ENCODE measurements at regions not wholly inside any gene's neighbourhood (a gene's known extent, or its start where the extent isn't known, plus 50 kb on each side); places are given as distances from the start of the nearest gene placed in this dataset.

DNA sequence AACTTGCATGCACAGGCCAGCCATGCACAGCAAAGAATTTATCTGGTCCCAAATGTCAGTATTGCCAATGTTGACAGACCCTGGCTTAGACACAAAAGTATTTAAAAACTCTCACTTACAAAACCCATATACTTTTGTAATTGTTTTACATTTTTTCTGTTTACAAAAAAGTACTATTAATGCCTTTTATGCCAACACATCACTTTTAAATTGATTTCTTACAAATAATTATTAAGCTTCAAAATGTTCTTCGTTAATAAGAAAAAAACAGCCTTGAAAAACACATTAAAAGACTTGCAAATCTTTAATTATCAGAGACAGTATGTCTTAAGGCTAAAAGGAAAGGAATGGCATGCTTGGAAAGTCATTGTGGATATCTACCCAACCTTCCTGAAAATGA is 181.3 kb upstream of the TWIST2 start:
- TF ChIP-seq ZFX (IDR thresholded peaks at IDR 0.05; ENCODE audit: borderline replicate concordance) = no peak
- TF ChIP-seq, protein P1, sequence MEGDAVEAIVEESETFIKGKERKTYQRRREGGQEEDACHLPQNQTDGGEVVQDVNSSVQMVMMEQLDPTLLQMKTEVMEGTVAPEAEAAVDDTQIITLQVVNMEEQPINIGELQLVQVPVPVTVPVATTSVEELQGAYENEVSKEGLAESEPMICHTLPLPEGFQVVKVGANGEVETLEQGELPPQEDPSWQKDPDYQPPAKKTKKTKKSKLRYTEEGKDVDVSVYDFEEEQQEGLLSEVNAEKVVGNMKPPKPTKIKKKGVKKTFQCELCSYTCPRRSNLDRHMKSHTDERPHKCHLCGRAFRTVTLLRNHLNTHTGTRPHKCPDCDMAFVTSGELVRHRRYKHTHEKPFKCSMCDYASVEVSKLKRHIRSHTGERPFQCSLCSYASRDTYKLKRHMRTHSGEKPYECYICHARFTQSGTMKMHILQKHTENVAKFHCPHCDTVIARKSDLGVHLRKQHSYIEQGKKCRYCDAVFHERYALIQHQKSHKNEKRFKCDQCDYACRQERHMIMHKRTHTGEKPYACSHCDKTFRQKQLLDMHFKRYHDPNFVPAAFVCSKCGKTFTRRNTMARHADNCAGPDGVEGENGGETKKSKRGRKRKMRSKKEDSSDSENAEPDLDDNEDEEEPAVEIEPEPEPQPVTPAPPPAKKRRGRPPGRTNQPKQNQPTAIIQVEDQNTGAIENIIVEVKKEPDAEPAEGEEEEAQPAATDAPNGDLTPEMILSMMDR (IDR thresholded peaks at IDR 0.05) = no peak
- no peak overlapping the region for H3K27ac ChIP-seq

DNA sequence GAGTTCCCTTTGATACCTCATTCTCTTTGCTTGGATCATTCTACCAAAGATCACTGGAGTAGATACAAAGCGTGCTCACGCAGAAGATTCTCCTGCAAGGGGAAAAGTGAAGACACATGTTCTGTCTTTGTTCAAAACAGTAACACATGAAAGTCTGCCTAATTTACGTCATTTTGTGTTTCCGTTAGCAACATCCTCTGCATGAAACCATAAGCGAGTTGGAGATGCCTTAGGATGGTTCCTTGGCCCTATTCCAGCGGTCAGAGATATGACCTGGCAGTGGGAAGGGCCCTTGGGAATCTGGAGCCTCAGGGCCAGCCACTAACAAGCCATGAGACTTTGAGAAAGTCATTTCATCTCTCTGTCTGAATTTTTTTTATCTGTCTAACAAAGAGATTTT is 180.9 kb upstream of the TWIST2 start:
- TF ChIP-seq, protein P1 (IDR thresholded peaks at IDR 0.05) = no peak
- no peak for TF ChIP-seq ZFX (IDR thresholded peaks at IDR 0.05; ENCODE audit: borderline replicate concordance)
- H3K27ac ChIP-seq = no peak overlapping the region

DNA sequence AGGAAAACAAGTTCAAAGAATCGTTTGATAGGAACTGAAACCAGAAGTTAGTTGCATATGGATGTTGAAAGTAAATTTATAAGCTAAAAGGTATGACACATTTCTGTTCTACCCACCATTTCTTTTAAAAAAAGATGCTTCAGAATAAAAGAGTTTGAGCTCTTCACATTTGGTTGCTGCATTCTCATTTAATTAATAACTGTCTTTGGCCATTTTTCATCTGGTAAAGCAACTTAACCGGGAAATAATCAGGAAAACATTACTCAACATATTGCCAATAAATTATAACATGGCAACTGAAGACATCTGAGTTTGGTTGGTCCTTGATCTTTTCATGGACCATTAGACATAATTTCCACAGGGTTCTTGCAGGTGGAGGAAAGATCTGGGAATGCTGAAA is 180.2 kb upstream of the TWIST2 start:
- no peak overlapping the region for H3K27ac ChIP-seq
- TF ChIP-seq ZFX (IDR thresholded peaks at IDR 0.05; ENCODE audit: borderline replicate concordance) = no peak
- TF ChIP-seq, protein P1 (IDR thresholded peaks at IDR 0.05) = no peak

DNA sequence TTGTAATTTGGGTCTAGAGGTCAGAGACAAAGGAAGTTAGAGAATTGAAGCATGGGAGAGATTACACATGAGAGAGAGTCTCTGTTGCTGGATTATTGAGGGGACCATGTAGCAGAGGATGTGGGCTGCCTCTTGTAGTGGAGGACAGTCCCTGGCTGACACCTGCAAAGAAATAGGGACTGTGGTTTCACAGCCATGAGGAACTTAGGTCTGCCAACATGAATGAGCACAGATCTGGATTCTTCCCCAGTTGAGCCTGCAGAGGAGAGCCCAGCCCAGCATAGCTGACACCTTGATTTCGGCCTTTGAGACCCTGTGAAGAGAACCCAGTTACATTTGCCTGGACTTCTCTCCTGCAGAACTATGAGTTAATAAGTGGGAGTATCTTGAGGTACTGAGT is 179.5 kb upstream of the TWIST2 start:
- no peak overlapping the region for H3K27ac ChIP-seq
- TF ChIP-seq, protein P1 (IDR thresholded peaks at IDR 0.05) = no peak
- TF ChIP-seq ZFX (IDR thresholded peaks at IDR 0.05; ENCODE audit: borderline replicate concordance) = no peak

DNA sequence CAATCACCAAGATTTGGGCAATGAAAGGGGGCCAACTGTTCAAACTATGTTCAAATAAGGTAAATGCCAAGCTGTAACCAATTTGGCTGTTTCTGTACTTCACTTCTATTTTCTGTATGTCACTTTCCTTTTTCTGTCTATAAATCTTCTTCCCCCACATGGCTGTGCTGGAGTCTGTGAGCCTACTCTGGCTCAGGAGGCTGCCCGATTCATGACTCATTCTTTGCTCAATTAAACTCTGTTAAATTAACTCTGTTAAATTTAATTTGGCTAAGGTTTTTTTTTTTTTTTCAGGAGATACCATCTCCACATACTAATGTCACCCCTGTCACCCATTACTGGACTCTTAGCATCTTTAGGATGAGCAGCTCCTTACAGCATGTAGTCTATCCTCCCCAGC is 178.8 kb upstream of the TWIST2 start:
- no peak overlapping the region for H3K27ac ChIP-seq
- TF ChIP-seq ZFX (IDR thresholded peaks at IDR 0.05; ENCODE audit: borderline replicate concordance) = no peak

DNA sequence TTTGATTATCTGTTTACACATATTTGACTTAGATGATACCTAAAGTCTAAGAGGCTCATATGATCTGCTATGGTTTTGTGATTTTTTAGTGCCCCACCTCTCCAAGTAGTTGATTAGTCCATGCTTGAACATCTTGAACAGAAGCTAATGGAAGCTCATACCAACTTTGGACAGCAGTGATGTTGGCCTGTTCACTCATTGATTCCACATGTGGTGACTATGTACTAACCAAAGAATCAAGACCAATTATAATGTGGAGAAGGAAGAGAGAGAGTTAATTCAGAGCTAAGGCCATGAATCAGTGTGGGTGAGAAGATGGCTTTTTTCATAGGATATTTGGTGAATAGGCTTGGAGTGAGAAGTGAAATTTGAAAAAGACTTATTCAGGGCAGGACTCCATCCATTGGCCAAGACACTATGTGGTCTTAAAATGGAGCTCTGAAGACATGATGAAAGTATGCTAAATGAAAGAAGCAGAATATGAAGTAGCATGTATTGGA is 178.3 kb upstream of the TWIST2 start:
- H3K27ac ChIP-seq = no peak overlapping the region
- TF ChIP-seq ZFX (IDR thresholded peaks at IDR 0.05; ENCODE audit: borderline replicate concordance) = no peak
- TF ChIP-seq, protein P1 (IDR thresholded peaks at IDR 0.05) = no peak

DNA sequence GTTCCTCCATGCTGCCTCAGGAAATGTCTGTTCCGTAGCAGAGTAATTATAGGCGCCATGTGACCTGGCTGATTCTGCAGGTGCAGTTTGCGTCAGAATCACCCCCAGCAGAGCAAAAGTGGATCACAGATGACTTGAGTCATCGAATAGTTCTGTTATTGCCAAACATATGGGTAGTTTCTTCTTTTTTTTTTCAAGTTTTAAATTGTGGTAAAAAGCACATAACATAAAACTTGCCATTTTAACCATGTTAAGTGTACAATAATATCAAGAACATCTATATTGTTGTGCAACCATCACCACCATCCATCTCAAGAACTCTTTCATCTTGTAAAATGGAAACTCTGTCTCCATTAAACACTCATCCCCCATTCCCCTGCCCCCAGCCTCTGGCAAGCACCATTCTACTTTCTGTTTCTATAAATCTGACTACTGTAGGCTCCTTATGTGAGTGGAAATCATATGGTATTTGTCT is 177.7 kb upstream of the TWIST2 start:
- no peak for TF ChIP-seq ZFX (IDR thresholded peaks at IDR 0.05; ENCODE audit: borderline replicate concordance)
- TF ChIP-seq, protein P1 (IDR thresholded peaks at IDR 0.05) = no peak

DNA sequence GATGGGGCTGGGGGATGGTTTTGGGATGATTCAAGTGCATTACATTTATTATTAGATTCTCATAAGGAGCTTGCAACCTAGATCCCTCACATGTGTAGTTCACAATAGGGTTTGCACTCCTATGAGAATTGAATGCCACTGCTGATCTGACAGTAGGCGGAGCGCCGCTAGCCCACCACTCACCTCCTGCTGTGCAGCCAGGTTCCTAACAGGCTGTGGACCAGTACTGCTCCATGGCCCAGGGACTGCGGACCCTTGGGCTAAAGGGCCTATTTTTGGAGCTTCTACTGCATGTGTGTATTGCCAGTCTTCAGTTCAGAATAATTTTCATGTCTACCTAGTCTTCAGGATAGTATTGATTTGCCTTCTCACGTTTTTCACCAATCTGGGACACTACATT is 165.3 kb upstream of the TWIST2 start:
- H3K27ac ChIP-seq = no peak overlapping the region

More for the DNA sequence above, 177.7 kb upstream of the TWIST2 start:
- no peak overlapping the region for H3K27ac ChIP-seq

More for the DNA sequence above, 165.3 kb upstream of the TWIST2 start:
- TF ChIP-seq, protein P1 (IDR thresholded peaks at IDR 0.05) = no peak
- TF ChIP-seq ZFX (IDR thresholded peaks at IDR 0.05; ENCODE audit: borderline replicate concordance) = no peak
